Smooth muscle cell (in vitro differentiated cells): ENCODE measurements at regions not wholly inside any gene's neighbourhood (a gene's known extent, or its start where the extent isn't known, plus 50 kb on each side); places are given as distances from the start of the nearest gene placed in this dataset.

Experiments
- DNase-seq: peaks from one replicate; lab custom pipeline; 2025; ENCODE audit not compliant: unreplicated experiment; lab: John Stamatoyannopoulos, UW
- H2AFZ ChIP-seq: fragments of 200-600 bp; sonication (generic); 2 replicates; pipeline ENCODE4 v1.6.0; 2016; ENCODE audit warnings: antibody characterized with exemption, low read depth, mild to moderate bottlenecking
- H3F3A ChIP-seq: fragments of 200-600 bp; sonication (generic); 2 replicates; pipeline ENCODE4 v1.6.0; 2017; ENCODE audit warnings: antibody characterized with exemption, low read depth
- H3K27ac ChIP-seq: fragments of 200-600 bp; sonication (generic); 2 replicates; pipeline ENCODE4 v1.5.1; 2016; ENCODE audit warnings: low read depth, mild to moderate bottlenecking
- H3K27me3 ChIP-seq: fragments of 200-600 bp; sonication (generic); 2 replicates; pipeline ENCODE4 v1.6.1; 2016; ENCODE audit warnings: low read depth, mild to moderate bottlenecking
- H3K36me3 ChIP-seq: fragments of 200-600 bp; sonication (generic); 2 replicates; pipeline ENCODE4 v1.5.1; 2016; ENCODE audit warnings: low read depth
- H3K4me1 ChIP-seq: fragments of 200-600 bp; sonication (generic); 2 replicates; pipeline ENCODE4 v1.5.1; 2016; ENCODE audit warnings: low read depth
- H3K4me2 ChIP-seq: fragments of 200-600 bp; sonication (generic); 2 replicates; pipeline ENCODE4 v1.6.0; 2016; ENCODE audit warnings: mild to moderate bottlenecking
- H3K4me3 ChIP-seq: fragments of 200-600 bp; sonication (generic); 2 replicates; pipeline ENCODE4 v1.5.1; 2016; ENCODE audit warnings: mild to moderate bottlenecking
- H3K79me2 ChIP-seq: fragments of 200-600 bp; sonication (generic); 2 replicates; pipeline ENCODE4 v1.6.0; 2016; ENCODE audit warnings: low read depth, mild to moderate bottlenecking
- H3K9ac ChIP-seq: fragments of 200-600 bp; sonication (generic); 2 replicates; pipeline ENCODE4 v1.6.0; 2016; ENCODE audit warnings: low read depth
- H3K9me3 ChIP-seq: fragments of 200-600 bp; sonication (generic); replicated peaks from 2 replicates; pipeline ENCODE4 v1.5.1; 2016; ENCODE audit warnings: low read depth
- H4K20me1 ChIP-seq: fragments of 200-600 bp; sonication (generic); 2 replicates; pipeline ENCODE4 v1.6.0; 2016; ENCODE audit warnings: low read depth
- CTCF ChIP-seq: fragments of 200-600 bp; sonication (generic); IDR thresholded peaks from 2 replicates; pipeline ENCODE4 v1.5.1; 2017; ENCODE audit warnings: borderline replicate concordance, mild to moderate bottlenecking, antibody characterized with exemption; ENCODE audit not compliant: insufficient read depth, poor library complexity, severe bottlenecking
- WGBS: methylation state at CpG from one replicate; pipeline ENCODE4 v1.1.7; 2016; ENCODE audit warnings: low lambda C conversion rate; 5-methylcytosine and 5-hydroxymethylcytosine counted together

DNA sequence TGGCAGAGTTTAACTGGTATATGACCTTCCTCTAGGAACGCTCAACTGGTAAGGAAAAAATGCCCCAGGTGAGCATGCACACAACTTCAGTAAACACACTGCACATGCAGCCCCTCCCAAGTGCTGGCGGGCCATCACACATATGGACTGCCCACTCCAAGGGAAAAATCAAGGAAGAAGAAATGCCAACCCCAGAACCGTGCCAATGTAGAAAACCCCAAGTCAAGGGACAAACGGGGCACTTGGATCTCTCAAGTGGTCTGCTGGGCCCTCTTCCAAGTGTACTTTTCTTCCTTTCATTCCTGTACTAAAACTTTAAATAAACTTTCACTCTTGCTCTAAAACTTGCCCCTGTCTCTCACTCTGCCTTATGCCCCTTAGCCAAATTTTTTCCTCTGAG is 76.4 kb upstream of the ACVR1 start:
- Histone ChIP-seq H3K79me2 (no peaks in the 10 kb centered on the region), H3K4me2 (no peak overlapping the region), H3K9ac (no peak overlapping the region), H3K4me1 (no peaks in the 10 kb centered on the region), H3K4me3 (no peak overlapping the region), H3K36me3 (no peaks in the 10 kb centered on the region), H3F3A (no peaks in the 10 kb centered on the region), H2AFZ (no peak overlapping the region), H3K27me3 (no peaks in the 10 kb centered on the region), H3K27ac (no peak overlapping the region), H4K20me1 (no peaks in the 10 kb centered on the region), H3K9me3 (peaks cover 8% of the 10 kb centered on the region)
- no peak for TF ChIP-seq CTCF
- no peak for DNase-seq
- WGBS: 96% methylated on average over 4 of the region's 4 CpGs

GRCh38 chr2:157948856-157949255 is 72.7 kb upstream of the ACVR1 start:
- DNase-seq: no peak
- no peaks in the 10 kb centered on the region for H3K36me3 ChIP-seq
- H3K27me3 ChIP-seq: no peaks in the 10 kb centered on the region
- H3K79me2 ChIP-seq: no peaks in the 10 kb centered on the region
- no peak overlapping the region for H3K9ac ChIP-seq
- H4K20me1 ChIP-seq: no peaks in the 10 kb centered on the region
- H3K4me3 ChIP-seq: no peak overlapping the region
- no peak for TF ChIP-seq CTCF
- no peaks in the 10 kb centered on the region for H3K9me3 ChIP-seq
- H2AFZ ChIP-seq: no peak overlapping the region
- H3K4me1 ChIP-seq: no peaks in the 10 kb centered on the region
- no peak overlapping the region for H3K27ac ChIP-seq
- no peak overlapping the region for H3K4me2 ChIP-seq
- no peaks in the 10 kb centered on the region for H3F3A ChIP-seq

- no peak for TF ChIP-seq CTCF
- Histone ChIP-seq H3K79me2 (no peaks in the 10 kb centered on the region), H3K9ac (no peak overlapping the region), H3K4me1 (no peaks in the 10 kb centered on the region), H3K27ac (no peak overlapping the region), H3K4me3 (no peak overlapping the region), H3F3A (no peaks in the 10 kb centered on the region), H4K20me1 (no peaks in the 10 kb centered on the region), H3K36me3 (no peaks in the 10 kb centered on the region), H3K4me2 (no peak overlapping the region), H3K27me3 (no peaks in the 10 kb centered on the region), H2AFZ (no peak overlapping the region), H3K9me3 (no peaks in the 10 kb centered on the region)
- 93% methylated on average over 1 of the region's 1 CpG for WGBS
- no peak for DNase-seq
Observed at GRCh38 chr2:157946919-157947557, 70.9 kb upstream of the ACVR1 start.

GRCh38 chr2:157940024-157940423 is 63.9 kb upstream of the ACVR1 start:
- no peaks in the 10 kb centered on the region for H4K20me1 ChIP-seq
- 57% methylated on average over 3 of the region's 3 CpGs for WGBS
- H3K27ac ChIP-seq: no peak overlapping the region

More at GRCh38 chr2:157940024-157940423, 63.9 kb upstream of the ACVR1 start:
- Histone ChIP-seq H3F3A (no peaks in the 10 kb centered on the region), H3K4me1 (no peaks in the 10 kb centered on the region), H3K4me2 (no peak overlapping the region), H3K27me3 (no peaks in the 10 kb centered on the region), H3K4me3 (no peak overlapping the region), H3K36me3 (no peaks in the 10 kb centered on the region), H2AFZ (no peak overlapping the region), H3K9ac (no peak overlapping the region), H3K9me3 (no peaks in the 10 kb centered on the region), H3K79me2 (no peaks in the 10 kb centered on the region)
- TF ChIP-seq CTCF: no peak
- no peak for DNase-seq
